HG02981 (cell line): ENCODE measurements at regions not wholly inside any gene's neighbourhood (a gene's known extent, or its start where the extent isn't known, plus 50 kb on each side); places are given as distances from the start of the nearest gene placed in this dataset.

Experiments
- ATAC-seq: cut with Tn5 transposase; IDR thresholded peaks from one replicate; pipeline ENCODE4 v1.9.1; 2021; ENCODE audit warnings: mild to moderate bottlenecking, moderate library complexity; ENCODE audit not compliant: unreplicated experiment

DNA sequence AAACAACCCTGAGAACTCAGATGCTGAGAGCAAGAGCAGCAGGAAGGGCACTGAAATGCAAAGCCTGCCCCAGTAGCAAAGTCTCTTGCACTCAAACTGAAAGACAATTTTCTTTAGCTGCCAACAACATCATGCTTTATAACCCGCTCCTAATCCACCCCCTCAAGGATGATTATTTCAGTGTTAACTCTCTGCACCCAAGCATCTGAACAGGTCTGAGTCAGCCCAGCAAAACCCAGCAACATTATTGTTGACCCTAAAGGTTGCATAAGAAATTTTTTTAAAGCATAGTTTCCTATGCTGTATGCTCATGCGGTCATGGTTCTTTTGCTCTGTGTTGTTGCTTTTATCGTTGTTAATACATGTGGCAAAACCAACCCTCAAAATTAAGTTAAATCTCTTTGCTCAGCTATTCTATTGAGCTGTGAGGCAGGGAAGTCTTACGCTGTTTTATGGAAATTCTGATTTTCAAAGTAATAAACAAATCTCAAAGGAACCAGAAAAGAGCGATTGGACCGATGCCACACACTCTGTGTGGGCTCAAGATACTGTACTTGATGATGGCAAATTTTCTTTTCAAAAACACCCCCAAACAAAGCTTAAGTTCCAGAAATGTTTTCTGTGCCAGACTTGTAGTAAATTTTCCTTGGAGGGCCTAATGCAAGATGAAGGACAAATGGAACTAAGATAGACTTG lies 440.6 kb upstream of the MPDZ start:
- no peak for ATAC-seq

DNA sequence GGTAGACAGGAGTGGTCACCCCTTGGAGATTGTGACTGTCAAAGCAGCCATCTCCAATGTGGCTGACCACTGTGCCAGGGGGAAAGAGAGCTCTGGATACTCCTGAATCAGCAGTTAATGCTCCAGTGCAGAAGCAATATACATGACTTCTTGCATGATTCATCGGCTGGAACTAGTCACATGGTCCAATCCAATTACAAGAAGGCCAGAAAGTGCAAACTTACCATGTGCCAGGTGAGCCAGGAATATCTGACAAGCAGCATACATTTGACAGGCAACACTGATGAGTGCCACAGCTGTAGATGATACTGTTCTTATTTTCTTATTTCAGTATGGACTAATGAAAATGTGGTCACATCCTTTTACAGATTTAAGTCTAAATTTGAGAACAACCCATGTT lies 440.0 kb upstream of the MPDZ start:
- no peak for ATAC-seq

DNA sequence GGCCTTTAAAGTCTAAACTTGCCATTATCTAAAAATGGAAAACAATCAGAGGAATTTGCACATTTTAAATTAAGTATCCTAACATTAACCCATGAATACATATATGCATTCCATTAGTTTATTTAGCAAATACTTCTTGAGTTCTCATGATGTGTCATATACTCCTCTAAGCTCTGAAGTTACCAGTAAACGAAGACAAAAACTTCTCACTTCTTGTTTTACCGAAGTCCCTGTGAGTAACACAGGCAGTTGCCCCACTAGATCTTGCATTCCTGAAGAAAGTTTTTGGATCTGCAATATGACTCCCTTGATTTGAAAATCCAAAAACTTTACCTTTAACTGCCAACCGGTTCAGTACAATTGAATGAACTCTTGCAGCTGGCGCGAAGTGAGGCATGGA lies 439.0 kb upstream of the MPDZ start:
- no peak for ATAC-seq

DNA sequence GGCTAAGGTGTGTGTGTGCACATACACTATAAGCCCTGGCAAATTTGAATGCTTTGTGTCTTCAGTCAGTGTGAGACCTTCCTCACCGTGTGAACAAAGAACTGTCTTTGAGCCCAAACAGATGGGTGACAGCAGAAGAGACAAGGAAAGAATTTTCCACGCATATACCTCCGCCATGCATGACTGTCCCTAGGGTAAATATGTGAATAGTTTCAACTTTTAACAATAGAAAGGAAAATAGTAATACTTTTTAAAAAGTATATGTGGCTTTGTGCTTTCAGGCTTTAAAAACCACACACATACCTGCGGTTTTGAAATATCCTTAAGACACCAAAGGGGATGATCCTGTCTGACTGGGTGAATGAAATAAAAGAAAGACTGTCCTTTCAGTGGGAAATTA lies 438.6 kb upstream of the MPDZ start:
- no peak for ATAC-seq

DNA sequence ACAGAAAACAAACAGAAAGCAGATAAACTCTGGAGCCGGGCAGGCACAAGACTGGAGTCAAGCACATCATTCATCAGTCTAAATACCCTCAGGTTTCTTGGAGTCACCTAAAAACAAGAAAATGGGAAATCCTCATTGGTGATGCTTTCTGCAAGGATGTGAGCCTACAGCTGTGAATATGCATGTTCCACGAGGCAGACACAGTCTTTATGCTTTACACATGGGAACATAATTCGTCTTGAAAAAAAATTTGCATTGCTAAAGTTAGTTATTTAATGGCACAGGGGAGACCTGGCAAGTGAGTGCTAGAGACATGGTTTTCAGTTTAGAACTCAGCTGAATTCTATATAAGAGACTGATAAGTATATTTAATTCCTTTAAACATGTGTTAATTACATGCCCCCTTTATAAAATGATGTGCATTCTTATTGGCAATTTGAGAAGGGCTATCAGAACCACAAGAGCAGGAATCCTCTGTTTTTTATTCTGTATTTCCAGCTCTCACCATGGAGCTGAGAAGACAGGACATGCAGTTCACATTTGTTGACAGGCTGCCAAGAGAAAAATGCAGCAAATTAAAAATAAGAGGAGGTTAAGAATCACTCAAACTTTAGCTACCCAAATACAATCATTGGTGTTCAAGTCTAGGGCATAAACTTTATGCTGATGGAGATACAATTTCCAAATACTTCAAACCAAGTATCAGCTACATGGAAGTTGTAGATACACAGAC lies 438.0 kb upstream of the MPDZ start:
- ATAC-seq, result no peak

DNA sequence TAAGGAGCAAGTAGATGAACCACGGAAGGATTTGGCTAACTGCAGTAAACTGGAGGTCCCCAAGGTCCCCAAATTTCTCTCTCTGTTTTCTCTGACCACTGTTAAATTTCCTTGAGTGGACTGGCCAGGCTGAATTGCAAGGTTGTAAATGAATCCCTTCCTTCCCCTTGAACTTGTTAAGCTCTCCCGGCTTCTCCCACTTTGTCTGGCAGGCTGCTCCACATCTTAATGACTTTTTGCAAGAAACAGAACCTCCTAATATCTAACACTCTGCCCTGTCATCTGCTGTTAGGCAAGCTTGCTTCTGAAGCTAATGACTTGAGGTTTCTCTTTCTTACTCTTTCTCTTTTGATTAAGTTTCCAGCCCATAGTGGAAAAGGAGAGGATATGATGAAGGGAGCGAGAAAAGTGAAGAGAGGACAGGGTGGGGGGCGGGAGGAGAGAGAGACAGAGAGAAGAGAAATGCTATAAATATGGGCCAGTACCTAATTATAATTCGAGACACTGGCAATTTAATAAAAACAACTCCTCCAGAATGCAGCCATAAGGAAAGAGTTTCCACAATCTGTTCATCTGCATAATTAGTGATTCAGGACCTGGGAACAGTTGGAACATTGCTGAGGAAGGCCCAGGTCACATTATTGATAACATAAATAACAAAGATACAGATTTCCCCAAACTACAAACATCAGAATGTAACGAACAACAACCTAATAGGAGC lies 437.3 kb upstream of the MPDZ start:
- no peak for ATAC-seq

DNA sequence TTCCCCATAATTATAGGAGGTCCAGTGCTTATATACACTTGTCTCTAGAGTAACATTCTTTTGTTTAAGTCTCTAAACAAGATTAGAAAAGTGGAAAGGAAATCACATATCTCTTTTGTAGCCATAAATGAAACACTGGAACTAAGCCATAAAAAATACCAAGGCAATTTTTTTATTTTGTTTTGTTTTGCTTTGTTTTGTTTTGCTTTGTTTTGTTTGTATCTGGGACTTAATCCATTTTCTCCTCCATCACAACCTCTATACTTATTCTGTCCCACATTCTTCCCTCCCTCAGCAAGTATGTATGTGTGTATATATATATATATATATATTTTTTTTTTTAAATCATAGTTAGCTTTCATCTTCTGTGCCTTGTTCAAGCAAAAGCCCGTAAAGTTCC lies 436.6 kb upstream of the MPDZ start:
- no peak for ATAC-seq

DNA sequence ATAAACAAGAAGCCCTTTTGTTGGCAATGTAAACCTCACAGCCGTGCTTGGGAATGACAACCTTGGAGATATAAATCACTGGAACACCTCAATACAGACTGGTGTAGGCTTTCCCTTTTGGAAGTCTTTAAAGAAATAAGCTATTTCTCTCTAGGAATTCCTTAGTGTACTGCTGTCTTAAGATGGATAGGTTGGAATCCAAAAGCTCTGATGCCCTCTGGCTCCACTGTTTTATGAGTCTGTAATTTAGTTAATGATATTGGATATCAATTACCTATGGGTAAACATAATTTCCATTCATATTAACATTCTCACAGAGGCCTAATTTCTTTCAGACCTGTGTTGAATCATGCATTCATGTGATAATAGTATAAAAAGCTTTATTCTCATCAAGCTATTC lies 435.9 kb upstream of the MPDZ start:
- no peak for ATAC-seq

DNA sequence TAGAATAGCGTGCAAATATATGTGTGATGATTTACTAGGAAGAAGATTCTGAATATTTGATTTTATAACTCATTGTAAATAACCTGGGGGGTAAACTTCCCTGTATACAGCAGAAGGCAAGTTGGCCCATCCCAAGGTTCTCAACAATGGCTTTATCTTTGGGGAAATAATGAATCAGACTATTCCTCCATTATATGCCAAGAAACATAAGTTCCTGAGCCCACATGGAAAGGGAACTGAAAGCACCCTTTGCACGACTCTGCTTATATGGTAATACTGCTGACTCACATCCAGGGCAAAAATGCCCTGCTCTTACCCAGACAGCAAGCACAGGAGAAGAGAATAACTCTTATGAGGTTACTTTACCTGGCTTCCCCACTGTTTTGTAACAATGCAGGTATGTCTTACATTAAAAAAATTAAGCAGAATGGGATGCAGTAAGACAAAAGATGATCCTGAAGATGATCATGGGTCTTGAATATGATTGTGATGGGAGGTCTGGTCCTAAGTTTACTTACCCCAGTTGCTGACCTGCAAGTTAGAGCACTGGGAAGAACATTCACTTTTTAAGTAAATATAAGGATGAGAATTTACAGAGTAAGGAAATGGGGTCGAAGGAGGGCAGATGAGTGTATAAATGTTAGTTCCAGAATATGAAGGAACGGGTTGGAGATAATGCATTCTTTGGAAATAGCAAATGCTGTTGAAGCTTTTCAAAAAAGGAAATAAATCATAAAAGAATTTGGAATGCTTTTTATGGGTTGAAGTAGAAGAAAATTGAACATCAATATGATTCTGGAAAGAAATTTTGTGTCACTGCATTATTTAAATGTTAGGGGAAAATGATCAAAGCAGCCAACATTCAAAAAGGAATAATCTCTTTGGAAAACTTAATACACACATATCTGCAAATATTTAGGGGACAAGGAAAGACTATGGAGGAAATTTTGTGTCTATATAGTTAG lies 428.4 kb upstream of the MPDZ start:
- no peak for ATAC-seq

DNA sequence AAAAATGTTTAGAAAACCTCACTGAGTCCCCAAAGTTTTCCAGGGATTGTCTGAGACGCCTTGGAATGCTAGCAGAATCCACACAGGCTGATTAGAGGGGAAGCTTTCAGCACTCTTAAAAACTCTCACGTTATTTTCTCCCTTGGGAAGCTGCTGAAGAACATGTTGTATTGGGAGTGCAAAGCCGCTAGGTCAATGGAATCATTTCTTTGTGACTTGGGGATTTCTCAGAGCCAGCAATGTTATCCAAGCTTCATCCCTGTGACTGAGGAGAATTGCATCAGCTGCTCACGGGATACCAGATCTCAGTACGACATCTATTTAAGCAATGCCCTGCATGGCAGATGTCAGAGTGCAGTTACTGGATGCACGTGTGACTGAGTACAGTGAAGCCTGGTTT lies 426.4 kb upstream of the MPDZ start:
- ATAC-seq, result no peak

DNA sequence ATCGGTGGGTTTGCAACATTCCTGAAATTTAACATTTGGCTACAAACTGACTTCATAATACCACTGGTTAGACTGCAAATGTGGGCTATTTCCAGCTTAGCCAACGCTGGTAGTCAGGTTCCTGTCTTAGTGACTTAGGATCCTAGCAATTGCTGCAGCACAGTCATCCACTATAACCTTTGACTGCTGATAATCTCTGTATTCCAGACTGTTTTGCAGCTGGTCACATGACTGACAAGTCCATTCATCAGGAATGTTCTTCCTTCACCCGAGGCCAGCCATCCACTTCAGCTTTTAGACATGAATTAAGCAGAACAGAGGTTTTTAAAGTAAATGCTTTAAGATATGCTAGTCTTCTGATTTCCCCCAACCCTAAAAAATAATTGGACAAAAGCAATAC lies 425.9 kb upstream of the MPDZ start:
- no peak for ATAC-seq

DNA sequence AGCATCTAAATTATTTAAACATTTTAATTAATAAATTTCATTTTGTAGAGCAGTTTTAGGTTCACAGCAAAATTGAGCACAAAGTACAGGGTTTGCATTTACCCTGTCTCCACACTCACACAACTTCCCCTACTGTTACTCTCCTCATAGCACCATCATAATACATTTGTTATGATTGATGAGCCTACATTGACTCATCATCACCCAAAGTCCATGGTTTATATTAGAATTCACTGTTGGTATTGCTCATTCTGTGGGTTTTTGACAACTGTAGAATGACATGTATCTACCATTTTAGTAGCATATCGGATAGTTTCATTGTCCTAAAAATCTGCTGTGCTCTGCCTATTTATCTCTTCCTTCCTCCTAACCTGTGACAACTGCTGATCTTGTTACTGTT lies 411.1 kb upstream of the MPDZ start:
- ATAC-seq, result no peak

DNA sequence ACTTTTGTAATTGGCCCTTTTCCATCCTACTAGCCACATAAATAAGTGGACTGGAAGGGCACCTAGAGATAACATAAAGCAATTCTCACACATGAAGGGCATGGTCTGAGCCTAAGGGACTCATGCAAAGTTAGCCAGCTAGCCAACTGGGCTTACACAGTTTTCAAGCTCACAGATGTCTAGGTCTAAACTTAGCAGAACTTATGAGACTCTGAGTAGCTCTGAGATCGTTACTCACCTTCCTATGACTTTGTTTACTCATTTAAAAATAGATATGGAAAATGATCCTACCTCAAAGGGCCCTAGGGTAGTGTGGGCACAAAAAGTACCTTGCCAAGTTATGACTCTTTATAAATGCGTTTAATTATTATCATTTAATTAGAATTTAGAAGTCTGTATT lies 410.4 kb upstream of the MPDZ start:
- no peak for ATAC-seq

DNA sequence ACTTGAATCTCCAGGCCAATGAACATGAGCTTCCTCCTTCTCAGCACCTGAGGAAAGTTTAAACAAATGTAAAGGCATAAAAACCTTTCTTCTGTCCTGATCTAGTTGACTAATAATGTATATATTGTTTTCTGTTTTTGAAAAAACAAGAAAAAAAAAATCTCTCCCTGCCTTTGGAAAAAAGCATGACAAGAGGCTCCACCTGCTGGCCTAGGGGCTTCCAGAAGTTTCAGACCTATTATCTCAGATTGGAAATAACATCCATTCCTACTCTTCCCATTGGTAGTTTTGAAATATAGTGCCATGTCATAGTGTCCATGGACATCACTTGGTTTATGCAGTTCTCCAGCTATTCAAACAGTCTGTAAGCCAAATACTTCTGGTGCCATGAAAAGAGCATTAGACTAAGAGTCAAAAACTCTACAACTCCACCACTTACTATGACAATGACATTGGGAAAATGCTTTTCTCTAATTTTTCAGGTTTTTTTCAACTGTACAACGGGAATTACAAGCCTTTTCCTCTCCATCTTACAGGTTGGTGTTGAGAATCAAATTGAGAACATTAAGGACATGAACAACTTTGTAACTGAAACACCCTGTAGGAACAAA lies 409.6 kb upstream of the MPDZ start:
- no peak for ATAC-seq

DNA sequence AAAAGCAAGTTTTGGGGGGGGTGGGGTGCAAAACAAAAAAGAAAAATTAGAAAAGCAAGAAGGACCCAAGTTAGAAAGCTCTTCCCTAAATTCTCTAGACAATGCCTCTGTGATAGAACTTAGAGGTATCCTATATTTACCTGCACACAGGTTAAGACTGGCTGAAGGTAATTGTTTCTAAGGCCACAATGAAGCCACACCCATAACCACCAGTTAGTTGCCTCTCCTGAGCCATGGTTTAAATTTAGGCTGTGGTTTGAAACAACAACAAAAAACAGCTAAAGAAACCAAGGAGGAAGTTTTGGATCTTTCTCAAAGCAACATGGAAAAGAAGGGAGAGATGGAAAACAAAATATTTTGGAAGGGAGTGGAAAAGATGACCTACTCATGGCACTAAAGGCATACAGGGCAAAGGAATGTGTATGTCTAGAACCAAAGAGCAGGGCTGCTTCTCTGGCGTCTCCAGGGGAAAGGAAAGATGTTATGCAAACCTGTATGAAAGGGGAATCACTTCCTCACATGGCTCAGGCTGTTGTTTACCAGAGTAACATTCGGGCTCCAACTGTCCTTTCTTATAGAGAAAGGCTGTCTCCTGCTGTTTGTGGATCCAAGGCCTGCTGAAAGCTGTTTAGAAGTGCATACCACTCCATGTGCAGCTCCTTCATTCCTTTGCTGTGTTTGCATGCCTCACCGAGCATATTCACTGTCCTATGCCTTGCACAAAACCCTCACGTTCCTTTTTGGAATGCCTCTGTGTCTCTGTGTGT lies 408.9 kb upstream of the MPDZ start:
- ATAC-seq, result no peak

DNA sequence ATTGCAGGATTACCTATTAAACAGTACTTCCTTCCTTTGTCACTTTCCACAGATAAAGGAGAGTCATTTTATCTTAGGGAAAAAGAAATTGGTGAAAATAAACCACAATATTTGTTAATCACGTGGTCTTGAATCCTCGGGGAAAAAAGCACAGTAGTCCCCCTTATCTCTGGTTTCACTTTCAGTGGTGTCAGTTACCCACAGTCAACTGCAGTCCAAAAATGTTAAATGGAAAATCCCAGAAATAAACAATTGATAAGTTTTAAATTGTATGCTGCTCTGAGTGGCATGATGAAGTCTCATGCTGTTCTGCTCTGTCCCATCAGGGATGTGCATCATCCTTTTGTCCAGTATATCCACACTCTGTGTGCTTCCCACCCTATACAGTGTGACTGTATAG lies 405.2 kb upstream of the MPDZ start:
- no peak for ATAC-seq

DNA sequence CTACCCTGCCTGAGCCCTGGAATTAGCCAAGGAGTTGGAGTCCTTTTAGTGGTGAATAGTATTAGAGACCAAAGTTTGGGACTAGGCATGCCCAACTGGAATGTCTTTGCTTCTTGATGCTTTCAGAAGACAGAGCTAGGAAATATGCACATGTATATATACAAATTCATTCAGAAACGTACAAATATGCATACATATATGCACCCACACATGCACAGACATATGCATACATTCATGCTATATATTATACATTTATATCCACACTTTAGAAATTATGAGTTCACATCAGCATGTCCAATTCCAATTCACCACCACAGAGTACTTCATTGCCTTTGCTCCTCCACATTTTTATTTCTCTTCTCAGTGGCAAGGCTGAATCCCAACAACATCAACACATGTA lies 398.3 kb upstream of the MPDZ start:
- ATAC-seq, result no peak

DNA sequence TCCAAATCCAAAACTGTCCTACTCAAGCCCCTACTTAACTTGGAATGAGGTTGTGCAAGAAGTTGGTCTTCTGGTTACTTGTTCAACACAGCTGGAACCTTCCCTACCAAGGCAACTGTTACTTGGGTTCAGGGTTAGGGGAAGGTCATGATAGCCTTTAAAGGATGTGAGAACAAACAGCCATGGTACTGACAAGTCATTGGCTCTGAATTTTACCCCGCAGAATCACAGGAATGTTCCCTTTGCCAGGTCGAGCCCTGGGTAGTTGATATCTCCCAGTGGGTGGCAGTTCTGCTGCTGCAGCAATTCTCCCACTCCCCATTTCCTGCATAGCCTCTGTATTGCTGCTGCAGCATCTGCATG lies 396.1 kb upstream of the MPDZ start:
- ATAC-seq, result no peak

DNA sequence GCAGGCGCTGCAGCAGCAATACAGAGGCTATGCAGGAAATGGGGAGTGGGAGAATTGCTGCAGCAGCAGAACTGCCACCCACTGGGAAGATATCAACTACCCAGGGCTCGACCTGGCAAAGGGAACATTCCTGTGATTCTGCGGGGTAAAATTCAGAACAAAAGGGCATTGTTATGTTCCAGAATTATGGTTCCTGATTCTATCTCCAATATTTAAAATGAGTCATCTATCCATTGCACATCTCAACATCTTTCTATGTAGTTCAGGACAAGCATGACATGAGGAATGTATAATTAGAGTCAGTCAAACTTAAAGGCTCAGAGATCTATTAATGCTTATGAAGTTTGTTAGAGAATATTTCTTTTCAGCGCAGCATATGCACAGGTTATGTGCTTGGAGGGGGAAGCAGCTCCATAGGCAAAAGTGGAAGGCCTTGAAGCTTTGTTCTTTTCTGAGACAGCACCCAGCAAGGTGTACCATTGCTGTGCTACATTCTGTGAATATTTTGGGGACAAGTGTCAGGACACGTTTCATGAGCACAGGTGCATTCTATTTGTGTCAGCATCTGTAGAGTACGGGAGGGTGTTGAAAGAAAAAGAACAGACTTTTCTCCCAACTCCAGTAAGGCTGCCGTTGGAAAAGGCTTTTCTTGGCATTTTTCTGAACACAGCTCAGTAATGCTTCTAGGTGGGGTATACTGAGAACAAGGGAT lies 395.6 kb upstream of the MPDZ start:
- no peak for ATAC-seq
